GM19372 (cell line): ENCODE measurements at regions not wholly inside any gene's neighbourhood (a gene's known extent, or its start where the extent isn't known, plus 50 kb on each side); places are given as distances from the start of the nearest gene placed in this dataset.
"Not testable (repeated sequence)": the region's sequence is repeated elsewhere in the genome, so short reads cannot be mapped to it uniquely, and the experiment has no call there.

Source experiments
- ATAC-seq: cut with Tn5 transposase; IDR thresholded peaks from one replicate; pipeline ENCODE4 v1.9.1; 2021; ENCODE audit warnings: mild to moderate bottlenecking, low read depth, moderate library complexity; ENCODE audit not compliant: unreplicated experiment

DNA sequence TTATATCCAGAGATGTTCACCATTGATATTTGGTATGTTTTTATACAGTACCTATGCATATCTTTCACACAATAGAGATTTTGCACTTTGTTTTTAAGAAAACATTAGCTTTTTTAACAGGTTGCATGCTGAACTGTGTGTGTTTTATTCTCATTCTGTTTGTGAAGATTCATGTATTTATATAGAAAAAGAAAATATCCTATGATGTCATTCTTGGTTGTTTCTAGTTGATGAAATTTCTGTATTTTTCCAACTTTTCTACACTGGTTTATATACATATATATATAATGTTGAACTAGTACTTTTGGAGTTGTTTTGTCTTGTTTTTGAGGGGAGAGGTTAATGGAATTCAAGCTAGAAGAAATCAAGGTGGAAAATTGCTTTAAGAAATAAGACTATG, 143.8 kb downstream of the MATN1 start:
- no peak for ATAC-seq

DNA sequence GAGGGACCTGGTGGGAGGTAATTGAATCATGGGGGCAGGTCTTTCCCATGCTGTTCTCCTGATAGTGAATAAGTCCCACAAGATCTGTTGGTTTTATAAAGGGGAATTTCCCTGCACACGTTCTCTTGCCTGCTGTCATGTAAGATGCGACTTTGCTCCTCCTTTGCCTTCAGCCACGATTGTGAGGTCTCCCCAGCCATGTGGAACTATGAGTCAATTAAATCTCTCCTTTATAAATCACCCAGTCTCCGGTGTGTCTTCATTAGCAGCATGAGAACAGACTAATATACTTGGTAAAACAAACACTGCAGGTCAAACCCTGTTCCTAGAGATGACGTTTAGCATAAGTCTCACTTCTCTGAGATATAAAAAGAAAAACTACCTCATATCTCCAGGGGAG, 148.3 kb downstream of the MATN1 start:
- ATAC-seq = no peak

DNA sequence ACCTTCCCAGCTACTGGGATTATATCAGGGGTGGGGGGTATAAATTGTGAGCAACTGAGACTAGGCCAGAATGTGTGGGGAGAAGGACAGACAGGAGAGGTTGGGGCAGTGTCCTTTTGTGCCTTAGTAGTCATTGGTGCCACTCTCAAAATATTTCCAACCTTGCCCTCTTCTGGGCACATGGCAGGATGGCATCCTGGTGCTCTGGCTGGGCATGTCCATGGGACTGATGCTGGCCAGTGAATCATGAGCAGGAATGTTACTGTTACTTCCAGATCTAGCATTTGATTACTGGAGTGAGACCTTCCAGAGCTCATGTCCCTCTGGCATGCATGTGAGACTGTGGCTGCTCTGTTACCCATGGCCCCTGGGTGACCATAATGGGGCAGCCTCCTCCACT, 151.2 kb downstream of the MATN1 start:
- no peak for ATAC-seq

DNA sequence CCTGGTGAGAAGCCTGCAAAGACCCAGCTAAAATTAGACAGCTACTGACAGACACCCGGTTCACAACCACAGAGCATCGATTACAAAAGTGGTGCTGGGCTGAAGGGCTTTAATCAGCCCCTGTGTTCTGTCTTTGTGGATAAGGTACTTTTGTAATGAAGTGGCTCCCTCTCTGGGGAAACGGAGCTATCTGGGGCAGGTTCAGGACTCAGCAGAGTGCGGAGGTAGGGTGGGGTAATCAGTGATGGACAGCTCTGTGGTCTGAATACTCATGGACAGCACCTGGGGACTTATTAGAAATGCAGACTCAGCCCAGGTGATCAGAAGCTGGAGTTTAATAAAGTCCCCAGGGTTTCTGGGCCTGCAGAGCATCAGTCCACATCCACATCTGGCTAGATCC, 152.0 kb downstream of the MATN1 start:
- ATAC-seq = no peak

DNA sequence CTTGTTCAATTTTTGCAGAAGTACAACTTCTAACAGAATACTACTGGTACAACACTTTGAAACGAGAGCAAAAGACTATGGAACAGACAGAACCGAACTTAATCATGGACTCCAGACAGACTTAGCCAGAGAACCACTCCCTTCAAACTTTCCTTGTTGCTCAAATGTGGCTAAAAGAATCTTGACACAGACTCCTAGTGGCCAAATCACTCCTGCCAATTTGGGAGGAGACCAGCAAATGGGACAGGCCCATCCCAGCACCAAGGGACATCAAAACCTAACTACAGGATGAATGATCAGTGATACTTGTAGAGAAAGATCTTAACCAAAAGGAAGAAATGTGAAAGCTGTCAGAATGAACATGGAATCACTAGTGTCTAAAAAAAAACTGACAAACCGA, 154.0 kb downstream of the MATN1 start:
- ATAC-seq = no peak

DNA sequence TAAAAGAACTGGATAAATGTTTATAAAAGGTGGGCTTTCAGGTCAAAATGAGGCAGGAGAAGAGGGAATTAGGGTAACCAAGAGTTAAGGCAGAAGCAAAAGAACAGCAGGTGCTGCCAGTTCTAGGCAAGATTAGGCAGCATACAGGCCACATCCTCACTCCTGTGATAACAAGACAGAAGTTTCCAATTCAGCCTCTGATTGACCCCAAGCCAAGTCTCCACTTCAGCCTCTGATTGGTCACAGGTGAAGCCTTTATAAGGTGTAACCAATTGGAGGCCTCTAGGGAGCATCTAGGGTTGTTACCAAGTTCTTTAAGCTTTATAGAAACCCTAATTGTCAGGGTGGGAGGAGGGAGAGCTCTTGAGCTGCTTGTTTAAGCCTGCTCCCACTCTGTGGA, 160.8 kb downstream of the MATN1 start:
- no peak for ATAC-seq

DNA sequence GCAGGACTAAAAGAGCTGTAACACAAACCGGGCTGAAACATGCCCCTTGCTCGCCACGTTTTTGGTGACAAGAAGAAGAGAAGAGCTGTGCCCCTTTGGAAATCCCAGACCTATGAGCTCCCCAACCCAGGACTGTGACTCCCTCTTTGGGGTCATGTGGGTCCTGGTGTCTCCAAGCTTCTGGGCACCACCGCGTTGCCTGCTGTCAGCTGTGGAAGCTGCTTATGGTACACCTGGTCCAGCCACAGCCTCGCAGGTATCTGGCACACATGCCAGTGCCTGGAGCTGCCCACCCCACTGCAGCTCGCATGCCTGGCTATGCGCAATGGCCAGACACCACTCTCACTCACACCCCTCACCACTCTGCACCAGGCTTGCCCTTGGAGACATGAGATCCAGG, 171.8 kb downstream of the MATN1 start:
- ATAC-seq = no peak

DNA sequence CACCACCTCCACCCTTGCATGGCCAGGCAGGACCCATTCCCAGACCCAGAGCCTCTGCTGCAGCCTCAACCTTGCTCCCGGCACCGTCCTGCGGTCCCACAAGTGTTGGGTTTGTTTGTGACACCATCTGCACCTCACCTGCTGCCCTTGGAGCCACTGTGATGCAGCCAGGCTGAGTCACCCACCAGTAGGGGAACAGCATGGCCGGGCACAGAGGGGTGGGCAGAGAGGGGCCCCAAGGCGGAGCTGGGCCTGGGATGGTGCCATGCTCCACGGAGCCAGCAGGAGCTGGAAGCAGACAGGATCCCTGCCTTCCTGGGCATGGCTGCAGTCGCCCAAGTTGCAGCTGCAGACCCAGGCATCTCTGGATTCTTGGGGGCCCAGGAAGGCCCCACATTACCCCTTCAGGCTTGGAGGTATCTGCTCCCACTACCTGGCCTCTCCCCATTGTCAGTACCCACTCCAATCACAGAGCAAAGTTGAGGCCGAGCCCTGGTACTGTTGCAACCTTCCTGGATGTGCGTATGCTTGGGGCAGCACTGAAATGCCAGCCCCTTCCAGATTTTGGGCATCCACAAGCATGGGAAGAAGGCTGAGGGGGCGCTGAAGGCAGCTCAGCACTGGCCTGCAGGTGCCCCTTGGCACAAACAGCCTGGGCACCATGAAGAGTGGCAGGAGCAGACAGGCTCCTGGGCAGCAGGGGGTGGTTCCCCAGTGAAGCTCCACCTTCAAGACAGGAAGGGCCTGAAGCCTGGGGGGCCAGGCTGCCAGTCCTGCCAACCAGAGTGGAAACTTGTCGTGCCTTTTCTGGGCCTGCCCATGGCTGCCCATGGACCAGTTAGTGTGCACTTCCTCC, 172.8 kb downstream of the MATN1 start:
- ATAC-seq = no peak

DNA sequence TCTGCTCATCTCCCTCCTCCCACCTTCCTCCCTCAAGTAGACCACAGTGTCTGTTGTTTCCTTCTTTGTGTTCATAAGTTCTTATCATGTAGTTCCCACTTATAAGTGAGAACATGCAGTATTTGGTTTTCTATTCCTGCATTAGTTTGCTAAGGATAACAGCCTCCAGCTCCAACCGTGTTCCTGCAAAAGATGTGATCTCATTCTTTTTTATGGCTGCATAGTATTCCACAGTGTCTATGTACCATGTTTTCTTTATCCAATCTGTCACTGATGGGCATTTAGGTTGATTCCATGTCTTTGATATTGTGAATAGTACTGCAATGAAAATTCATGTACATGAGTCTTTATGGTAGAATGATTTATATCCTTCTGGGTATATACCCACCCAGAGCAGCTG, 173.5 kb downstream of the MATN1 start:
- not testable (repeated sequence) for ATAC-seq

DNA sequence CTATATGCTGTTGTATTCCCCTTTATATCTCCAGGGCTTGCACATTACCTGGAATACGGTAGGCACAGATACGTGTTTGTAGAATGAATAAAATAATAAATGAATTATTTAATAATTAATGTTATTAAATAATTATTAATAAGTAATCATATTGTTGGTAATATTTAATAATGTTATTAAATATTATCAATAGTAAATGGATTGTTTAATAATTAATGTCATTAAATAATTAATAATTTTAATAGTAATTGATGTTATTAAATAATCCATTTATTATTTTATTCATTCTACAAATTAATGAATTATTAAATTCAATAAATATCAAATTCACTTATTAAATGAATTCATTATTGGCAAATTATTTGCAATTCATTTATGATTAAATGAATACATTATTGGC, 175.1 kb downstream of the MATN1 start:
- ATAC-seq = no peak

DNA sequence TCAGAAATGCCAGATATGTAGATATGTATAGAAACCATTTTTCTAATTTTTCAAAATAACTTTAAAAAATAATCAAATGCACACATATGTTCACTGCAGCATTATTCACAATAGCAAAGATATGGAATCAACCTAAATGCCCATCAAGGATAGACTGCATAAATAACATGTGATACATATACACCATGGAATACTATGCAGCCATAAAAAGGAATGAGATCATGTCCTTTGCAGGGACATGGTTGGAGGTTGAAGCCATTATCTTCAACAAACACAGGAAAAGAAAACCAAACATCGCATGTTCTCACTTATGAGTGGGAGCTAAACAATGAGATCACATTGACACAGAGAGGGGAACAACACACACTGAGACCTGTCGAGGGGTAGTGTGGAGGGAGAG, 176.1 kb downstream of the MATN1 start:
- not testable (repeated sequence) for ATAC-seq

DNA sequence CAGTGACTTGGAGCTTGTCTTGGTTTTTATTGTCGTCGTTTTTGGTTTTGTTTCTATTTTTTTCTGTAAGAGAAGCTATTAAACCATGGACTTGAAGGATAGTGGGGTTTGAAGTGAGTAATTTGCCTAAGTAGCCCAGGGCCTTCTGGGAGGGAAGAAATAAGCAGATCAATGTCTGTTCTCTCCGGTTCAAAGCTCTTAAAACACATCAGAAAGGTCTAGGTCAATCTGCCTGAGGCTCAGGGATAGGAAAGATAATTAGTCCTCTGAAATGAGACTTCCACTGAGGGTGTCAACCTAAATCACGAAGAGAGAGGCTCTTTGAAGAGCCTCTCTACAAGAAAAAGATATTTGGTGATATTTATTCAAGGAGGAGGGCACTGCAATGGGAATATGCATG, 178.0 kb downstream of the MATN1 start:
- ATAC-seq = no peak

DNA sequence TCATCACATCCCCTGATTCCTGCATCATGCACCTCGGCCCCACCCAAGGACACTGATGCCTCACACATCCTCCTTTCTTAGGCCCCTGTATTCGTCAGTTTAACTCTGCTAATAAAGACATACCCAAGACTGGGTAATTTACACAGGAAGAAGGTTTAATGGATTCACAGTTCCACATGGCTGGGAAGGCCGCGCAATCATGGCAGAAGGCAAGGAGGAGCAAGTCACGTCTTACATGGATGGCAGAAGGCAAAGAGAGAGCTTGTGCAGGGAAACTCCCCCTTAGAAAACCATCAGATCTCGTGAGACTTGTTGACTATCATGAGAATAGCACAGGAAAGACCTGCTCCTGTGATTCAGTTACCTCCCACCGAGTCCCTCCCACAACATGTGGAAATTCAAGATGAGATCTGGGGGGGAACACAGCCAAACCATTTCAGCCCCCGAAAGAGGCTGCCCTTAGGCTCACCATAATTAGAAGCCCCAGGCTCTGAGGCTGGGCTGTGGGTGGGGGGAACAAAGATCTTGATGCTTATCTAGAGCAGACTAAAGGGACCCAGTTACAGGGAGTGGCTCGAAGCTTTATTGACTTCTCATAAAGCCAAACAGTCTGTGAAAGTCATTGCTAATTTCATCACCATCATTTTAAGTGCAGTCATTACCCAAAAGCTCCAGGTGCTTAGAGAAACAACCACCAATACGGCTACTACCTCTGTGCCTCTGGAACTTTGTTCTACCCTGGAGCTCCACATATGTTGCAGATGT, 181.5 kb downstream of the MATN1 start:
- no peak for ATAC-seq

DNA sequence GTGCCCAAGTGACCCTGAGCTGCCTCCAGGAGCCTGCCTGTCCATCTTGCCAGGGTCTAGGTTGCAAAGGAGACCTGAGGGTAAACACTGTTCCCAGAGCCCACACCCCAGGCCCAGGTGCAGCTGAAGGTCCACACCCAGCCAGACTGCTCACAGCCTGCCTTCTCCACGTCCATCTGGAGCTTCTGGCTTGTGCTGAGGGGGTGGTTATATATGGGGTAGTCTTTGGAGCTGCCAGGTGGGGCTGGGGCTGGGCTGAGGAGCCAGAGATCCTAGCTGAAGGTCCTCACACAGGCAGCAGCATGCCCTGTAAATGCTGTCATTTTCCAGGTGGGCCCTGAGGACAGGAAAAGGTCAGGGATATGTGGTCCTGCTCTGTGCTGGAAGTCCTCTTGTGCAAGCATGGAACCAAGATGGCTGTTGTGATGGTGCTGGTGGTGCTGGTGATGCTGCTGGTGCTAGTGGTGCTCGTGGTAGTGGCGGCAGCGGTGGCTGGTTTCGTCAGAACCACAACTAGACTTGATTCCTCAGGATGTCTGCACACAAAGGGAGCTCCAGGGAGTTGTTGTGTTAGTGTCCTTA, 182.7 kb downstream of the MATN1 start:
- no peak for ATAC-seq

DNA sequence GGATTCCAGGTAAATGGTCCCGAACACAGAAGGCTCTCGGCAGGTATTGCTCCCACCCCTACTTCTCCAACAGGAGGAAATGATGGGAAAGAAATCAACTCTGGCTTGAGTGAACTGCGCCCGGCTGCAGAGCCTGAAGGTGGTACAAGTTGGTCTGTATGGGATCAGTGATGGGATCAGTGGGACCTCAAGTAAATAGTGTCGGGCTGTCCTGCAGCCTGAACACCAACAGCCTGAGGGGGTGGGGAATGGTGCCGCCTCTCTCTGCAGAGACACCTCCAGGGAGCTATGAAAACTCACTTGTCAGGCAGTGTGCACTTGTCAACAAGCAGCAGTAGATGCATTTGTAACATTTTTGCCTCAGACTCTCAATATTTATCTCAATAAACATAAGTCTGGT, 183.5 kb downstream of the MATN1 start:
- no peak for ATAC-seq

DNA sequence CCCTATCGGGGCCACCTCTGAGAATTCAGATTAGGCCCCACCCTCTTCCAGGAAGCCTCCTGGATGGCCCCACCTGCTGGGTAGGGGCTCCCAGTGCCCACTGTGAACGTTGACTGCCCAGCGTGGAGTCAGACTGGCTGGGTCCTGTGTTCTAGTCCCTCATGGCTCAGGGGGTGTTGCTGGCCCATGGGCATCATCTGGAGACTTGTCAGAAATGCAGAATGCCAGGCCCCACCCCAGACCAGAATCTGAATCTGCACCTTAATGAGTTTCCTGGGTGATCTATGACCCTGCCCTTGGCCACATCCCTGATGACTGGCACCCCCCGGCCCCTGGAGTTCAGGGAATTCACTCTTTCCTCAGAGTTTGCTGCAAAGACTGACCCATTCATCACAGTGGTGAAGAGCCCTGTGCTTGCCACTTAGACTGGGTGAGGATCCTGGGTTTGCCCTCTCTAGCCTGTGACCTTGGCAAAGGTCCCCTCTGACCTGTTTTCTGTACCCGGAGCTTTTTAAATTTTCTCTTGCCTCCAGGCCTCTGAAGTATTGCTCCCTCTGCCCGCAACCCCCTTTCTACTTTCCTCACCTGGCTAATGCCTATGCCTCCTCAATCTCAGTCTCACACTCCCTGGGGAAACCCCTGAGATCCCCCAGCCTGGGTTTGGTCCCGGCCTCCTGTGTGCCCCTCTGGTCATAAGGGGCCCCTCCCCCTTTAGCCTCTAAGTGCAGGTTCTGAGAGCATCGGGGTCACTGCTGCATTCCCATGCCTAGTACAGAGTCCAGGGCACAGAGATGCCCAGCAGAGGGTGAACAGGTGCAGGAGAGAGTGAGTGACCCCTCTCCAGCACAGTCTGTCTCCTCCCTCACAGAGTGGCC, 184.2 kb downstream of the MATN1 start:
- ATAC-seq = no peak

DNA sequence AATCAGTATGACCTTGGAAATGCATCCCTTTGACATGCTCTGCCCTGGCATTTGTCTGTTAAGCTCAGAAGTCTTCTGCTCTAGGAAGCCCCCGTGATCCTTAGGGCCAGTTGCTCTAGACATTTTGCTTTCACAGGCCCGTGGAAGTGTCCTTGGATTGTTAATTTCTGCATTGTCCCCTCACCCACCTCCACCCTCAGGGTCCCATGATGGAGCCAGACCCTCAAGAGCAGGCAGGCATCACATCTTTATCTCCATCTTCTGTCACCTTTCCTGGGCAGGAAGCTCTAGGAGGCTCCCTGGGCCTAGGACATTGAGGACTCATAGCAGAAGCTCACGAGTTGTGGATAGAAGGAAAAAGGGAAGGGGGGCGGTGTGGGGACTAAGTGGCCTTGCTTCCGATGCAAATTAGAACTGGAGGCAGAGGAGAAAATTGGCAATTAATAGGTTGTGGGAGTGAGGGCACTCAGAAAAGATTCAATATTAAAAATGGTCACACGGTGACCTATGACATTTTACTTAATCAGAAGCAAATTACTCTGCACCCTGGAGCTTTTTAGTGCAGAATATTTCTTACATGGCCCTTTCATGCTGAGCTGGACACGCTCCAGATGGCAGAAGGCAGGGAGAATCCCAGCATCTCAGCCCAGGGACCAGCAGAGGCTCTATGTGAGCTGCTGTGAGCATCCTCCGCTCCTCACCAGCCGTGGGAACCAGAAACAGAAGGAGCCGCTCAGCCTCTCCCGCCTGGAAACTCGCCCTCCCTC, 185.0 kb downstream of the MATN1 start:
- ATAC-seq = no peak

DNA sequence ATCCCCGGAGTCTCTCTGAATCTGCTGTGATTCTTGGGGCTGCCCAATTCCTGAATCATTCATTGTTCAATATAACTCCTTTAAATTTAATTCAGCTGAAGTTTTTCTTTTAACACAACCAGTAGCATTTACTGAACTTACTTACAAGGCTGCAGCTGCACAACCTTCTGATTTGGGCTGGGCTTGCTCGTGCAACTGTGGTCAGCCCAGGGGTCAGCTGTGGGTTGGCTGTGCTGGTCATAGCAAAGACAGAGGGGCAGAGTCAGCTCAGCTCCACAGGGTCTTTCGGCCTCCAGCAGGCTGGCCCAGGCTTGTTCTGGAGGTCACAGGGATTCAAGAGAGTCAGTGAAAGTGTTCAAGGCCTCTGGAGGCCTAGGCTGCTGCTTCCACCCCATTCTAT, 186.1 kb downstream of the MATN1 start:
- no peak for ATAC-seq

DNA sequence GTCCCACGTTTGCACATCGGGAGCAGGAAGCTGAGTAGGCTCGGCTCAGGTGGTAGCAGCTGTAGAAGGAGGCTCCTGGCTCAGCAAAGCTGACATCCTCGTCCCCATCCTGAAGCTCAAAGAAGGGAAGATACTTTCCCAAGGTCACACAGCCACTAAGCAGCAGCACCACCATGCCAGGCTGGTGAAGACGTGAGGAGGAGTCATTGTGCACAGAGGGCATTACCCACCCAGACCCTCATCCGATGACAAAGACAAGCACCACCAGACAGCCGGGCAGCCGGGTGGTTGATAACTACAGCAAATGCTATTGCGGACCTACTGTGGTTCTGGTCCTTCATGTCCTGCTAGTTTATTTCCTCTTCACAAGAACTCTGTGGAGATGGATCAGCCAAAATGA, 186.9 kb downstream of the MATN1 start:
- ATAC-seq = no peak
